Gastroesophageal sphincter (tissue), 3 donors: ENCODE measurements at regions not wholly inside any gene's neighbourhood (a gene's known extent, or its start where the extent isn't known, plus 50 kb on each side); places are given as distances from the start of the nearest gene placed in this dataset.

Experiments
- CTCF ChIP-seq, 4 experiments: fragments of 200-600 bp in 2 of 4; fragments of 450-650 bp in 2 of 4; sonication (generic) in 1 of 4; IDR thresholded peaks; one replicate each; pipeline ENCODE4 v1.5.1; 2017 to 2019; ENCODE audit warnings: antibody characterized with exemption in 4 of 4, mild to moderate bottlenecking in 2 of 4, moderate library complexity in 2 of 4
- EP300 ChIP-seq: sonication (generic); formaldehyde crosslinking; IDR thresholded peaks from one replicate; pipeline ENCODE4 v1.6.1; 2017; ENCODE audit warnings: antibody characterized with exemption, mild to moderate bottlenecking
- POLR2AphosphoS5 ChIP-seq: sonication (generic); formaldehyde crosslinking; IDR thresholded peaks from one replicate; pipeline ENCODE4 v1.6.1; 2017; ENCODE audit warnings: antibody characterized with exemption

- TF ChIP-seq EP300: no peak
- no peak for TF ChIP-seq CTCF (IDR thresholded peaks at IDR 0.05)
- no peak for TF ChIP-seq POLR2AphosphoS5
These were observed 602.7 kb upstream of the NEGR1 start for GRCh38 chr1:72885017-72885416.
